ENCODE measurements at regions not wholly inside any gene's neighbourhood (a gene's known extent, or its start where the extent isn't known, plus 50 kb on each side); places are given as distances from the start of the nearest gene placed in this dataset.

GRCh38 chr15:89023311-89023961 is 64.8 kb upstream of the ABHD2 start:
- H3K27me3 ChIP-seq (replicated peaks in 1 of 2; ENCODE audit: control insufficient read depth in 2 of 2, insufficient read depth in 2 of 2, low read length in 1 of 2) = peaks cover 0 to 1% of the 10 kb centered on the region in 2 experiments; a peak in 1 of 4 replicates
- CTCF ChIA-PET = interaction anchor here (1.1 to 2.9 kb wide), 3 partner anchors 19 to 118 kb away, joined by 3 to 11 read pairs (median 4); no protein-coding TSS in a partner anchor
- no peak overlapping the region for H3K4me2 ChIP-seq (ENCODE audit: control insufficient read depth, insufficient read depth)
- H3K36me3 ChIP-seq (ENCODE audit: control insufficient read depth in 2 of 2, insufficient read depth in 2 of 2, low read length in 1 of 2) = no peaks in the 10 kb centered on the region
- TF ChIP-seq SREBF2 (IDR thresholded peaks at IDR 0.05; ENCODE audit: low read length) = no peak
- no peaks in the 10 kb centered on the region for H4K20me1 ChIP-seq (ENCODE audit: control insufficient read depth, insufficient read depth)
- SMC1A ChIA-PET (ENCODE audit: uncharacterized antibody, unreplicated experiment) = interaction anchor here (4.5 kb wide), 1 partner anchor 118 kb away, joined by 16 read pairs; no protein-coding TSS in a partner anchor
- no peak overlapping the region for H2AFZ ChIP-seq (ENCODE audit: control insufficient read depth, low read depth, low read length)
- ATAC-seq (no peak), DNase-seq (ENCODE audit: low read depth, low spot score) (no peak), FAIRE-seq (no peak)
- POLR2A ChIA-PET = no interaction called here
- no peaks in the 10 kb centered on the region for H3K9me3 ChIP-seq (replicated peaks; ENCODE audit: control insufficient read depth, insufficient read depth, low read length)
- 44% methylated on average over 8 of the region's 8 CpGs for WGBS (ENCODE audit: insufficient coverage, insufficient replicate concordance, low lambda C conversion rate, missing lambda C conversion rate)
- in situ Hi-C loops (cut with MboI) (no loop called here), intact Hi-C loops (cut with micrococcal nuclease; ENCODE audit: unreplicated experiment) (no loop called here)
- RAD21 ChIA-PET (ENCODE audit: unreplicated experiment) = interaction anchor here (1.8 kb wide), 1 partner anchor 118 kb away, joined by 5 read pairs; no protein-coding TSS in a partner anchor
- no TSS peak for BruUV-seq (replicated peaks)
- no peak overlapping the region for H3K9ac ChIP-seq (ENCODE audit: control insufficient read depth, insufficient read depth, low read length)
- H3K4me3 ChIP-seq = no peak overlapping the region
- H3K4me1 ChIP-seq (ENCODE audit: control insufficient read depth, insufficient read depth, low read length) = no peaks in the 10 kb centered on the region
- H3K27ac ChIP-seq (ENCODE audit: control insufficient read depth, insufficient read depth) = no peak overlapping the region
- no peaks in the 10 kb centered on the region for H3K79me2 ChIP-seq (ENCODE audit: control insufficient read depth, insufficient read depth, low read length)

DNA sequence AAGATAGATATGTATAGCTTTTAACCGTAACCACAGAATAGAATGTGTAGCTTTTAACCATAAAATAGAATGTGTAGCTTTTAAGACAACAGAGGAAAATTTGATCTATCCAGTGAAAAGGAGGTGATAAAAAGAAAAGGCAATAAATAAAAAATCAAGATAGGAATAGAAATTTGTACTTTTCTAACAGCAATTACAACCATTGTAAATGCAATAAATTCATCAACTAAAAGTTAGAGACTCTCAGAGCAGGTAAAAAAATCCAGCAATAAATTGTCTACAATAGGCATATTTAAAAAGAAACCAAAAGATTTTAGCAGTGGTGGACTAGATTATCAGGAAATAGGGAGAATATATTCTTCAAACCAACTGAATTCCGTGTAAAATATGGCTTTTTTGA is 63.8 kb upstream of the ABHD2 start:
- no TSS peak for BruUV-seq (replicated peaks)
- H3K9me3 ChIP-seq (replicated peaks; ENCODE audit: control insufficient read depth, insufficient read depth, low read length) = no peaks in the 10 kb centered on the region
- no peak overlapping the region for H3K9ac ChIP-seq (ENCODE audit: control insufficient read depth, insufficient read depth, low read length)
- H3K27me3 ChIP-seq (replicated peaks in 1 of 2; ENCODE audit: control insufficient read depth in 2 of 2, insufficient read depth in 2 of 2, low read length in 1 of 2) = peaks cover 0 to 1% of the 10 kb centered on the region in 2 experiments; a peak in 1 of 4 replicates
- no peak overlapping the region for H2AFZ ChIP-seq (ENCODE audit: control insufficient read depth, low read depth, low read length)
- H3K4me1 ChIP-seq (ENCODE audit: control insufficient read depth, insufficient read depth, low read length) = no peaks in the 10 kb centered on the region
- no peaks in the 10 kb centered on the region for H3K36me3 ChIP-seq (ENCODE audit: control insufficient read depth in 2 of 2, insufficient read depth in 2 of 2, low read length in 1 of 2)
- 47% methylated on average over 2 of the region's 2 CpGs for WGBS (ENCODE audit: insufficient coverage, insufficient replicate concordance, low lambda C conversion rate, missing lambda C conversion rate)
- intact Hi-C loops (cut with micrococcal nuclease; ENCODE audit: unreplicated experiment) (no loop called here), in situ Hi-C loops (cut with MboI) (no loop called here)
- ATAC-seq = no peak
- SMC1A ChIA-PET (ENCODE audit: uncharacterized antibody, unreplicated experiment) = interaction anchor here (0.5 to 0.7 kb wide), 2 partner anchors 10 to 102 kb away, joined by 3 read pairs; no protein-coding TSS in a partner anchor
- H3K79me2 ChIP-seq (ENCODE audit: control insufficient read depth, insufficient read depth, low read length) = no peaks in the 10 kb centered on the region
- DNase-seq (ENCODE audit: low read depth, low spot score) = no peak
- POLR2A ChIA-PET = no interaction called here
- H3K4me3 ChIP-seq = no peak overlapping the region
- TF ChIP-seq HDGF (IDR thresholded peaks at IDR 0.05) (no peak), CHD2 (IDR thresholded peaks at IDR 0.05; ENCODE audit: borderline replicate concordance, low read depth, low read length) (no peak), ZSCAN29 (IDR thresholded peaks at IDR 0.05) (no peak), HCFC1 (IDR thresholded peaks at IDR 0.05; ENCODE audit: low read length) (no peak), IKZF2 (IDR thresholded peaks at IDR 0.05) (no peak), CBX3 (IDR thresholded peaks at IDR 0.05; ENCODE audit: borderline replicate concordance, low read depth) (no peak), STAT3 (IDR thresholded peaks at IDR 0.05; ENCODE audit: low read depth, low read length) (no peak), CREM (IDR thresholded peaks at IDR 0.05; ENCODE audit: low read depth) (no peak), BMI1 (IDR thresholded peaks at IDR 0.05; ENCODE audit: borderline replicate concordance) (no peak), FOS (IDR thresholded peaks at IDR 0.05; ENCODE audit: borderline replicate concordance, extremely low read depth, insufficient read length) (no peak), CBFB (IDR thresholded peaks at IDR 0.05; ENCODE audit: low read depth) (no peak), RELA (IDR thresholded peaks at IDR 0.05; ENCODE audit: borderline replicate concordance, partially characterized antibody) (no peak), MTA2 (IDR thresholded peaks at IDR 0.05; ENCODE audit: low read depth) (no peak), IRF3 (IDR thresholded peaks at IDR 0.05) (no peak), WRNIP1 (IDR thresholded peaks at IDR 0.05; ENCODE audit: borderline replicate concordance, low read depth, low read length) (no peak), TBL1XR1 (IDR thresholded peaks at IDR 0.05; ENCODE audit: low read depth, low read length) (no peak), E2F4 (IDR thresholded peaks at IDR 0.05; ENCODE audit: low read depth, low read length) (no peak)
- FAIRE-seq = no peak
- H3K4me2 ChIP-seq (ENCODE audit: control insufficient read depth, insufficient read depth) = no peak overlapping the region
- no peaks in the 10 kb centered on the region for H4K20me1 ChIP-seq (ENCODE audit: control insufficient read depth, insufficient read depth)
- no peak overlapping the region for H3K27ac ChIP-seq (ENCODE audit: control insufficient read depth, insufficient read depth)
- RAD21 ChIA-PET (ENCODE audit: unreplicated experiment) = interaction anchor here (1.8 kb wide), 1 partner anchor 119 kb away, joined by 5 read pairs; no protein-coding TSS in a partner anchor
- CTCF ChIA-PET = interaction anchor here (0.8 to 2.9 kb wide), 6 partner anchors 9 to 183 kb away, joined by 3 to 11 read pairs (median 3); no protein-coding TSS in a partner anchor

Data from GM12878 (cell line).